H1 (cell line): ENCODE measurements at regions not wholly inside any gene's neighbourhood (a gene's known extent, or its start where the extent isn't known, plus 50 kb on each side); places are given as distances from the start of the nearest gene placed in this dataset.

Experiments used
- CTCF ChIA-PET: fragments of 300-600 bp; sonication (Branson Sonifier 250); formaldehyde crosslinking; loops from one replicate; lab custom pipeline; 2021; ENCODE audit not compliant: partially characterized antibody; lab: Charles Lee
- POLR2A ChIA-PET: fragments of 300-600 bp; sonication (Branson Sonifier 250); formaldehyde crosslinking; loops from one replicate; lab custom pipeline; 2021; ENCODE audit warnings: inconsistent platforms; ENCODE audit not compliant: partially characterized antibody; lab: Charles Lee
- DNase-seq, 2 experiments: peaks; one replicate each; pipeline versions ENCODE4 v3.0.0 to v3.0.0-alpha.2; 2010 to 2022; ENCODE audit warnings: low spot score in 2 of 2, low read depth in 1 of 2, mixed read lengths in 1 of 2
- FAIRE-seq: peaks from 2 replicates; lab custom pipeline; 2011; peaks lifted over from hg19 to GRCh38; lab: Jason Lieb, UNC
- H2AFZ ChIP-seq: 2 replicates; pipeline ENCODE4 v1.8.1; 2012; ENCODE audit warnings: low read length, inconsistent platforms
- H2AK5ac ChIP-seq: 2 replicates; pipeline ENCODE4 v1.6.1; 2013; ENCODE audit warnings: low read depth, low read length
- H2BK120ac ChIP-seq: replicated peaks from 2 replicates; pipeline ENCODE3; 2013; ENCODE audit warnings: low read depth, low read length, inconsistent platforms
- H2BK12ac ChIP-seq: 2 replicates; pipeline ENCODE4 v1.6.1; 2013; ENCODE audit warnings: low read depth, low read length
- H2BK15ac ChIP-seq: 2 replicates; pipeline ENCODE4 v1.6.1; 2013; ENCODE audit warnings: low read length
- H2BK20ac ChIP-seq: 2 replicates; pipeline ENCODE4 v1.6.1; 2013; ENCODE audit warnings: low read length
- H2BK5ac ChIP-seq: 2 replicates; pipeline ENCODE4 v1.6.1; 2013; ENCODE audit warnings: low read depth, low read length
- H3K14ac ChIP-seq: 2 replicates; pipeline ENCODE4 v1.6.1; 2013; ENCODE audit warnings: inconsistent platforms; ENCODE audit not compliant: insufficient read length
- H3K18ac ChIP-seq: 2 replicates; pipeline ENCODE4 v1.6.1; 2013; ENCODE audit warnings: low read length; ENCODE audit errors: extremely low read depth
- H3K23ac ChIP-seq: 2 replicates; pipeline ENCODE4 v1.6.1; 2013; ENCODE audit warnings: inconsistent platforms; ENCODE audit not compliant: insufficient read length
- H3K23me2 ChIP-seq: 2 replicates; pipeline ENCODE4 v1.6.1; 2013; ENCODE audit warnings: low read depth, low read length
- H3K27ac ChIP-seq: 2 replicates; pipeline ENCODE4 v1.6.1; 2011; ENCODE audit warnings: low read depth, low read length, inconsistent platforms
- H3K27me3 ChIP-seq, 4 experiments: replicated peaks in 1 of 4; 1 replicate in 1 of 4; 2 replicates in 3 of 4; pipeline versions ENCODE4 v1.6.1 to v1.8.1; 2011 to 2013; ENCODE audit warnings: low read length in 3 of 4, mild to moderate bottlenecking in 3 of 4, inconsistent platforms in 2 of 4, mixed read lengths in 2 of 4, moderate library complexity in 1 of 4; ENCODE audit not compliant: control insufficient read depth in 3 of 4, insufficient read depth in 3 of 4; ENCODE audit errors: extremely low read depth in 1 of 4
- H3K36me3 ChIP-seq, 4 experiments: 2 replicates each; pipeline versions ENCODE4 v1.6.1 to v1.8.1; 2011 to 2013; ENCODE audit warnings: mild to moderate bottlenecking in 4 of 4, low read length in 3 of 4, moderate library complexity in 2 of 4, control low read depth in 1 of 4, inconsistent platforms in 1 of 4; ENCODE audit not compliant: insufficient read depth in 4 of 4, control insufficient read depth in 2 of 4
- H3K4ac ChIP-seq: replicated peaks from 2 replicates; pipeline ENCODE3; 2013; ENCODE audit warnings: low read length, low read depth, mixed read lengths, inconsistent platforms; ENCODE audit not compliant: insufficient read length
- H3K4me1 ChIP-seq, 4 experiments: replicated peaks in 1 of 4; 1 replicate in 1 of 4; 2 replicates in 3 of 4; pipeline versions ENCODE4 v1.6.1 to v1.8.1; 2011 to 2013; ENCODE audit warnings: low read length in 3 of 4, inconsistent platforms in 2 of 4, mixed read lengths in 1 of 4; ENCODE audit not compliant: insufficient read depth in 4 of 4, control insufficient read depth in 3 of 4
- H3K4me2 ChIP-seq, 2 experiments: 2 replicates each; pipeline versions ENCODE4 v1.6.1 to v1.8.1; 2011 to 2013; ENCODE audit warnings: low read depth in 2 of 2, low read length in 2 of 2, control low read depth in 1 of 2, inconsistent platforms in 1 of 2, mild to moderate bottlenecking in 1 of 2; ENCODE audit not compliant: insufficient read depth in 1 of 2
- H3K4me3 ChIP-seq, 4 experiments: fragments of 200-600, 300-600 bp in 1 of 4; sonication (generic), shearing (Covaris generic), sonication (Bioruptor Twin) in 1 of 4; 2 replicates each; pipeline versions ENCODE4 v1.5.1 to v1.8.1; 2011 to 2016; ENCODE audit warnings: low read length in 4 of 4, low read depth in 3 of 4, control low read depth in 2 of 4, inconsistent platforms in 2 of 4, mild to moderate bottlenecking in 2 of 4, mixed read lengths in 1 of 4, moderate library complexity in 1 of 4; ENCODE audit not compliant: insufficient read depth in 2 of 4; ENCODE audit errors: extremely low read depth in 1 of 4
- H3K56ac ChIP-seq: replicated peaks from 2 replicates; pipeline ENCODE3; 2013; ENCODE audit warnings: low read depth, mild to moderate bottlenecking, mixed read lengths, low read length, inconsistent platforms; ENCODE audit not compliant: insufficient read length
- H3K79me1 ChIP-seq: 2 replicates; pipeline ENCODE4 v1.6.1; 2013; ENCODE audit warnings: low read depth, low read length, control low read depth
- H3K79me2 ChIP-seq, 2 experiments: 2 replicates each; pipeline versions ENCODE4 v1.6.1 to v1.8.1; 2012 to 2013; ENCODE audit warnings: low read length in 2 of 2, mild to moderate bottlenecking in 2 of 2, inconsistent platforms in 1 of 2; ENCODE audit not compliant: insufficient read depth in 2 of 2, control insufficient read depth in 1 of 2
- H3K9ac ChIP-seq, 4 experiments: replicated peaks in 1 of 4; 1 replicate in 1 of 4; 2 replicates in 3 of 4; pipeline versions ENCODE4 v1.6.1 to v1.8.1; 2011 to 2013; ENCODE audit warnings: low read depth in 3 of 4, low read length in 3 of 4, control low read depth in 2 of 4, mild to moderate bottlenecking in 2 of 4, moderate library complexity in 2 of 4, inconsistent platforms in 1 of 4; ENCODE audit errors: extremely low read depth in 1 of 4
- H3K9me3 ChIP-seq, 2 experiments: 2 replicates each; pipeline versions ENCODE4 v1.6.1 to v1.8.1; 2012 to 2013; ENCODE audit warnings: mild to moderate bottlenecking in 2 of 2, moderate library complexity in 2 of 2, control low read depth in 1 of 2, inconsistent platforms in 1 of 2, low read depth in 1 of 2, low read length in 1 of 2, mixed read lengths in 1 of 2; ENCODE audit not compliant: insufficient read depth in 2 of 2
- H4K20me1 ChIP-seq, 2 experiments: replicated peaks in 1 of 2; 2 replicates each; pipeline versions ENCODE3 to v1.8.1; 2011 to 2013; ENCODE audit warnings: inconsistent platforms in 2 of 2, low read length in 2 of 2, mild to moderate bottlenecking in 1 of 2; ENCODE audit not compliant: insufficient read depth in 2 of 2, control insufficient read depth in 1 of 2
- H4K5ac ChIP-seq: 2 replicates; pipeline ENCODE4 v1.6.1; 2013; ENCODE audit warnings: low read length, low read depth, mixed read lengths, inconsistent platforms; ENCODE audit not compliant: insufficient read length
- H4K8ac ChIP-seq: 2 replicates; pipeline ENCODE4 v1.8.0; 2013; ENCODE audit warnings: mild to moderate bottlenecking, moderate library complexity, low read length, inconsistent platforms; ENCODE audit not compliant: insufficient read depth; ENCODE audit errors: extremely low read depth
- H4K91ac ChIP-seq: replicated peaks from 2 replicates; pipeline ENCODE3; 2013; ENCODE audit warnings: low read length, mixed read lengths, inconsistent platforms; ENCODE audit not compliant: insufficient read length
- ATF3 ChIP-seq: IDR thresholded peaks from 2 replicates; pipeline ENCODE4 v1.6.1; 2011; ENCODE audit warnings: low read depth, mild to moderate bottlenecking, low read length; ENCODE audit not compliant: insufficient read depth
- BCL11A ChIP-seq, 2 experiments: IDR thresholded peaks; one replicate each; pipeline ENCODE4 v1.6.1; 2011; ENCODE audit warnings: low read depth in 2 of 2, low read length in 2 of 2, mild to moderate bottlenecking in 2 of 2
- BRCA1 ChIP-seq: IDR thresholded peaks from 2 replicates; pipeline ENCODE4 v1.6.1; 2012; ENCODE audit warnings: low read depth, low read length, improper control_type of control experiment
- CEBPB ChIP-seq: IDR thresholded peaks from 2 replicates; pipeline ENCODE4 v1.6.1; 2012; ENCODE audit warnings: low read depth, low read length
- CTBP2 ChIP-seq: IDR thresholded peaks from 2 replicates; pipeline ENCODE4 v1.7.0; 2011; ENCODE audit warnings: borderline replicate concordance, mild to moderate bottlenecking, moderate library complexity, mixed read lengths, low read length; ENCODE audit not compliant: insufficient read depth, insufficient read length
- CTCF ChIP-seq, 3 experiments: IDR thresholded peaks; 1 replicate in 2 of 3; 2 replicates in 1 of 3; pipeline versions ENCODE4 v1.5.1 to v1.6.1; 2011; ENCODE audit warnings: low read length in 3 of 3, mild to moderate bottlenecking in 3 of 3, inconsistent platforms in 2 of 3, low read depth in 1 of 3, moderate library complexity in 1 of 3; ENCODE audit not compliant: insufficient read depth in 1 of 3; ENCODE audit errors: control extremely low read depth in 1 of 3
- EGR1 ChIP-seq: IDR thresholded peaks from 2 replicates; pipeline ENCODE4 v1.6.1; 2011; ENCODE audit warnings: low read depth, low read length, borderline replicate concordance
- FOSL1 ChIP-seq: IDR thresholded peaks from 2 replicates; pipeline ENCODE4 v1.6.1; 2011; ENCODE audit warnings: mild to moderate bottlenecking, low read depth, low read length, moderate library complexity; ENCODE audit not compliant: insufficient read depth
- RAD21 ChIP-seq, 2 experiments: IDR thresholded peaks in 1 of 2; conservative IDR thresholded peaks in 1 of 2; 2 replicates each; pipeline ENCODE4 v1.6.1; 2011; ENCODE audit warnings: low read depth in 2 of 2, low read length in 2 of 2, improper control_type of control experiment in 1 of 2, inconsistent platforms in 1 of 2, mild to moderate bottlenecking in 1 of 2, moderate library complexity in 1 of 2
- RXRA ChIP-seq: IDR thresholded peaks from 2 replicates; pipeline ENCODE4 v1.6.1; 2011; ENCODE audit warnings: low read depth, mild to moderate bottlenecking, low read length, moderate library complexity; ENCODE audit not compliant: insufficient read depth
- SP1 ChIP-seq: IDR thresholded peaks from 2 replicates; pipeline ENCODE4 v1.6.1; 2011; ENCODE audit warnings: low read depth, low read length
- TAF7 ChIP-seq: optimal IDR thresholded peaks from 2 replicates; pipeline ENCODE3; 2011; ENCODE audit warnings: low read depth, mild to moderate bottlenecking, inconsistent platforms, low read length, moderate library complexity, borderline replicate concordance

- Histone ChIP-seq H3K4ac (no peak overlapping the region), H2BK5ac (no peak overlapping the region), H3K4me2 (no peak overlapping the region), H4K91ac (no peak overlapping the region), H3K79me1 (no peaks in the 10 kb centered on the region), H4K8ac (no peak overlapping the region), H3K4me1 (no peaks in the 10 kb centered on the region), H2BK120ac (no peak overlapping the region), H2BK20ac (no peak overlapping the region), H2AK5ac (no peak overlapping the region), H3K18ac (no peak overlapping the region), H4K5ac (no peak overlapping the region), H3K79me2 (no peaks in the 10 kb centered on the region), H3K9me3 (no peaks in the 10 kb centered on the region), H3K56ac (no peak overlapping the region), H3K27ac (no peak overlapping the region), H2BK12ac (no peak overlapping the region), H4K20me1 (no peaks in the 10 kb centered on the region), H2BK15ac (no peak overlapping the region), H3K36me3 (no peaks in the 10 kb centered on the region), H2AFZ (no peak overlapping the region), H3K9ac (no peak overlapping the region), H3K4me3 (no peak overlapping the region), H3K14ac (no peak overlapping the region), H3K23me2 (no peaks in the 10 kb centered on the region), H3K27me3 (no peaks in the 10 kb centered on the region), H3K23ac (no peak overlapping the region)
- FAIRE-seq (no peak), DNase-seq (no peak)
- CTCF ChIA-PET = interaction anchor here (0.7 kb wide), 2 partner anchors 139 to 1025 kb away, joined by 3 read pairs; no protein-coding TSS in a partner anchor
- POLR2A ChIA-PET = no interaction called here
- TF ChIP-seq CEBPB = no peak
- no peak for TF ChIP-seq SP1
- TF ChIP-seq CTBP2 = no peak
- no peak for TF ChIP-seq TAF7
- TF ChIP-seq CTCF (IDR thresholded peaks at IDR 0.05; ENCODE audit: control extremely low read depth in 1 of 3, insufficient read depth in 1 of 3, low read depth in 1 of 3, low read length in 3 of 3) = no peak
- TF ChIP-seq EGR1 = no peak
- TF ChIP-seq BRCA1 = no peak
- TF ChIP-seq RAD21 (IDR thresholded peaks at IDR 0.05 in 1 of 2, conservative IDR thresholded peaks at IDR 0.05 in 1 of 2; ENCODE audit: low read depth in 2 of 2, low read length in 2 of 2) = no peak
- no peak for TF ChIP-seq ATF3
- no peak for TF ChIP-seq BCL11A (IDR thresholded peaks at IDR 0.05; ENCODE audit: low read depth in 2 of 2, low read length in 2 of 2)
- TF ChIP-seq FOSL1 = no peak
- TF ChIP-seq RXRA = no peak
These were observed 136.9 kb downstream of the DUSP10 start for GRCh38 chr1:221604948-221605347.
